ENCODE measurements at regions not wholly inside any gene's neighbourhood (a gene's known extent, or its start where the extent isn't known, plus 50 kb on each side); places are given as distances from the start of the nearest gene placed in this dataset.

DNA sequence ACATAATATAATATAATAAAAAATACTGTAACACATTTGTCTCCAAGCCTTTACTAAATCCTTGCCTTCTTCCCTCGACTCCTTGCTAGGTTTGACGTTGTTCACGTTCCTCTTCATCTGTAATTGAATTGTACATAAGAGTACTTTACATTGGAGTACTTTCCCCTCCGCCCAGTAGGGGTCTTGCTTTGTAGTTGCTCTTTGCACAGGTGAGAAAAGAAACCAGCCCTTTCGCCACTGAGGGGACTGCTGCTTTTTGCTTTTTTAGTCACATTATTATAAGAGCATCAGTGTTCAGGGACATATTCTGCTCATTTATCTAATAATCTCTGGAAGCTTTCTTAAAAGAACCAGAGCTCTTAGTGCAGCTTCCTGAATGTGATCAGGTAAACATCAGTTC, 115.0 kb downstream of the CETN3 start:
- no peak for DNase-seq (ENCODE audit: low spot score in 2 of 2)
- intact Hi-C loops (cut with DNase I; ENCODE audit: low total_unique reads), result no loop called here
- WGBS, 2 donors, result 89 to 94% methylated on average over 5 of the region's 5 CpGs

GRCh38 chr5:90293931-90294330, 115.6 kb downstream of the CETN3 start:
- H3K4me3 ChIP-seq (ENCODE audit: low read depth, poor library complexity, severe bottlenecking), result no peak overlapping the region
- TF ChIP-seq POLR2A (IDR thresholded peaks at IDR 0.05) (no peak), CTCF (IDR thresholded peaks at IDR 0.05) (no peak)
- DNase-seq (ENCODE audit: low spot score in 2 of 2), result no peak
- intact Hi-C loops (cut with DNase I; ENCODE audit: low total_unique reads), result no loop called here
- WGBS, 2 donors, result 89 to 93% methylated on average over 2 of the region's 2 CpGs

More for the DNA sequence above, 115.0 kb downstream of the CETN3 start:
- no peak overlapping the region for H3K4me3 ChIP-seq (ENCODE audit: low read depth, poor library complexity, severe bottlenecking)
- no peak for TF ChIP-seq POLR2A (IDR thresholded peaks at IDR 0.05)
- no peak for TF ChIP-seq CTCF (IDR thresholded peaks at IDR 0.05)

- no peak overlapping the region for H3K4me3 ChIP-seq (ENCODE audit: low read depth, poor library complexity, severe bottlenecking)
- intact Hi-C loops (cut with DNase I; ENCODE audit: low total_unique reads), result no loop called here
- 79 to 86% methylated on average over 5 of the region's 5 CpGs for WGBS, 2 donors
- TF ChIP-seq POLR2A (IDR thresholded peaks at IDR 0.05) (no peak), CTCF (IDR thresholded peaks at IDR 0.05) (no peak)
- no peak for DNase-seq (ENCODE audit: low spot score in 2 of 2)
Observed at GRCh38 chr5:90290648-90291047, 118.9 kb downstream of the CETN3 start.

- 26 to 33% methylated on average over 5 of the region's 5 CpGs for WGBS, 2 donors
- intact Hi-C loops (cut with DNase I; ENCODE audit: low total_unique reads), result no loop called here
- TF ChIP-seq CTCF (IDR thresholded peaks at IDR 0.05) (no peak), POLR2A (IDR thresholded peaks at IDR 0.05) (no peak)
- DNase-seq (ENCODE audit: low spot score in 2 of 2), result no peak
- no peak overlapping the region for H3K4me3 ChIP-seq (ENCODE audit: low read depth, poor library complexity, severe bottlenecking)
Observed at GRCh38 chr5:90289837-90290236, 119.7 kb downstream of the CETN3 start.

DNA sequence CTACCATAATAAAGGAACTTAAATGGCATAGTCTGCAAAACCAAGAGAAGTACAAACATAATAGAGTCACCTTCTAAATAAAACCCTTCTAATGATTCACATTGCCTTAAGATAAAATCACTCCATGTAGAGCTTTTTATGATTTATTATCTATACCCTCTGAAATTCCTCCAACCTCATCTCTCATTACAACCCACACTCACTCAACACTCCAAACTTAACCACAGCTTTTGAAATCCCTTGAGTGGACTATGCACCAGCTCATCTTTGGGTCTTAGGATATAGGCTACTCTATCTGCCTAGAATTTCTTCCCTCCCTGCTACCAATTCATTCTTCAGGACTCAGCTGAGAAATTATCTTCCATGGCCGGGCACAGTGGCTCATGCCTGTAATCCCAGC, 122.5 kb downstream of the CETN3 start:
- no peak for TF ChIP-seq POLR2A (IDR thresholded peaks at IDR 0.05)
- no peak for TF ChIP-seq CTCF (IDR thresholded peaks at IDR 0.05)
- DNase-seq (ENCODE audit: low spot score in 2 of 2), result no peak
- no peak overlapping the region for H3K4me3 ChIP-seq (ENCODE audit: low read depth, poor library complexity, severe bottlenecking)
- intact Hi-C loops (cut with DNase I; ENCODE audit: low total_unique reads), result no loop called here
- 77 to 90% methylated on average over 1 of the region's 1 CpG for WGBS, 2 donors

DNA sequence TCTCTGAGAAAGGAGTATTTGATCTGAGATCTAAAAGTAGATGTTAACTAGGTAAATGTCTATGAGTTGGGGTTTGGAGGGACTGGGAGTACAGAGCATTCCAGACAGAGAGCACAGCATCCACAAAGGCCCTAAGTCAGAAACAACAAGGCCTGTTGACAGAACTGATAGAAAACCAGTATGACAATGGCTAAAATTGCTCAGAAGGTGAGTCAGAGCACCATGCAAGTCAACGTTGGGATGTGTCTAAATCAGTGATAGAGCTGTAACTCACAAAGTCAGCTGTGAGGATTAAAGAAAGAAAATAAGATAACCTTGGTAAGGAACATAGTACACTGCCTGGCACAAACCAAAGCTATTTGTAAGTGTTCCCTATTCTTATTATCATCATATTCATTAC, 124.0 kb downstream of the CETN3 start:
- intact Hi-C loops (cut with DNase I; ENCODE audit: low total_unique reads), result no loop called here
- no peak for DNase-seq (ENCODE audit: low spot score in 2 of 2)
- WGBS, 2 donors, result 61 to 71% methylated on average over 1 of the region's 1 CpG
- no peak for TF ChIP-seq POLR2A (IDR thresholded peaks at IDR 0.05)
- TF ChIP-seq CTCF (IDR thresholded peaks at IDR 0.05), result no peak
- H3K4me3 ChIP-seq (ENCODE audit: low read depth, poor library complexity, severe bottlenecking), result no peak overlapping the region
